T-helper 1 cell treated with Interleukin-12 subunit alpha and Interleukin-12 subunit beta and Interleukin-4 antibody, amounts not matched to agents 30 μg/mL and 1 μg/mL, for 36 hours (primary cell): ENCODE measurements at regions not wholly inside any gene's neighbourhood (a gene's known extent, or its start where the extent isn't known, plus 50 kb on each side); places are given as distances from the start of the nearest gene placed in this dataset.

Source experiments
- H3K27ac Mint-ChIP-seq: one replicate; pipeline ENCODE4 v1.8.0; 2021; ENCODE audit warnings: mild to moderate bottlenecking, mixed read lengths
- H3K27me3 Mint-ChIP-seq: one replicate; pipeline ENCODE4 v1.8.0; 2021; ENCODE audit warnings: low read depth, mixed read lengths
- H3K36me3 Mint-ChIP-seq: one replicate; pipeline ENCODE4 v1.8.0; 2021; ENCODE audit warnings: low read depth, mixed read lengths
- H3K4me1 Mint-ChIP-seq: one replicate; pipeline ENCODE4 v1.8.0; 2021; ENCODE audit warnings: low read depth, mixed read lengths
- H3K4me3 Mint-ChIP-seq: one replicate; pipeline ENCODE4 v1.8.0; 2021; ENCODE audit warnings: mild to moderate bottlenecking, moderate library complexity, mixed read lengths
- H3K9me3 Mint-ChIP-seq: one replicate; pipeline ENCODE4 v1.8.0; 2021; ENCODE audit warnings: mixed read lengths

- Mint-ChIP-seq H3K4me3 (no peak overlapping the region), H3K9me3 (no peaks in the 10 kb centered on the region), H3K27ac (no peak overlapping the region), H3K36me3 (no peaks in the 10 kb centered on the region), H3K4me1 (no peaks in the 10 kb centered on the region), H3K27me3 (no peaks in the 10 kb centered on the region)
Observed at GRCh38 chr11:110874437-110875030, 162.3 kb upstream of the ARHGAP20 start.

- Mint-ChIP-seq H3K9me3 (no peaks in the 10 kb centered on the region), H3K36me3 (no peaks in the 10 kb centered on the region), H3K4me3 (no peak overlapping the region), H3K27me3 (no peaks in the 10 kb centered on the region), H3K27ac (no peak overlapping the region), H3K4me1 (no peaks in the 10 kb centered on the region)
Observed at GRCh38 chr11:110873975-110874374, 161.7 kb upstream of the ARHGAP20 start.

GRCh38 chr11:110870816-110871522 is 158.7 kb upstream of the ARHGAP20 start:
- no peaks in the 10 kb centered on the region for H3K36me3 Mint-ChIP-seq
- H3K27ac Mint-ChIP-seq, result no peak overlapping the region
- no peaks in the 10 kb centered on the region for H3K4me1 Mint-ChIP-seq
- no peaks in the 10 kb centered on the region for H3K27me3 Mint-ChIP-seq
- H3K4me3 Mint-ChIP-seq, result no peak overlapping the region
- no peaks in the 10 kb centered on the region for H3K9me3 Mint-ChIP-seq

GRCh38 chr11:110867951-110868350 is 155.7 kb upstream of the ARHGAP20 start:
- no peaks in the 10 kb centered on the region for H3K4me1 Mint-ChIP-seq
- H3K36me3 Mint-ChIP-seq, result no peaks in the 10 kb centered on the region
- H3K27me3 Mint-ChIP-seq, result no peaks in the 10 kb centered on the region
- H3K27ac Mint-ChIP-seq, result no peak overlapping the region
- H3K4me3 Mint-ChIP-seq, result no peak overlapping the region
- no peaks in the 10 kb centered on the region for H3K9me3 Mint-ChIP-seq

- Mint-ChIP-seq H3K4me3 (no peak overlapping the region), H3K4me1 (no peaks in the 10 kb centered on the region), H3K36me3 (no peaks in the 10 kb centered on the region), H3K27me3 (no peaks in the 10 kb centered on the region), H3K9me3 (no peaks in the 10 kb centered on the region), H3K27ac (no peak overlapping the region)
Observed at GRCh38 chr11:110866081-110866480, 153.8 kb upstream of the ARHGAP20 start.

- H3K4me3 Mint-ChIP-seq, result no peak overlapping the region
- H3K27ac Mint-ChIP-seq, result no peak overlapping the region
- H3K9me3 Mint-ChIP-seq, result no peaks in the 10 kb centered on the region
- no peaks in the 10 kb centered on the region for H3K27me3 Mint-ChIP-seq
- H3K4me1 Mint-ChIP-seq, result no peaks in the 10 kb centered on the region
- no peaks in the 10 kb centered on the region for H3K36me3 Mint-ChIP-seq
Observed at GRCh38 chr11:110862407-110862806, 150.2 kb upstream of the ARHGAP20 start.

GRCh38 chr11:110860461-110860860 is 148.2 kb upstream of the ARHGAP20 start:
- no peak overlapping the region for H3K4me3 Mint-ChIP-seq
- no peaks in the 10 kb centered on the region for H3K4me1 Mint-ChIP-seq
- H3K27me3 Mint-ChIP-seq, result no peaks in the 10 kb centered on the region
- H3K27ac Mint-ChIP-seq, result no peak overlapping the region
- no peaks in the 10 kb centered on the region for H3K36me3 Mint-ChIP-seq
- H3K9me3 Mint-ChIP-seq, result no peaks in the 10 kb centered on the region

- H3K27ac Mint-ChIP-seq, result no peak overlapping the region
- no peaks in the 10 kb centered on the region for H3K27me3 Mint-ChIP-seq
- H3K36me3 Mint-ChIP-seq, result no peaks in the 10 kb centered on the region
- H3K4me3 Mint-ChIP-seq, result no peak overlapping the region
- no peaks in the 10 kb centered on the region for H3K9me3 Mint-ChIP-seq
- no peaks in the 10 kb centered on the region for H3K4me1 Mint-ChIP-seq
Observed at GRCh38 chr11:110859998-110860397, 147.8 kb upstream of the ARHGAP20 start.

- no peaks in the 10 kb centered on the region for H3K4me1 Mint-ChIP-seq
- no peaks in the 10 kb centered on the region for H3K9me3 Mint-ChIP-seq
- no peaks in the 10 kb centered on the region for H3K36me3 Mint-ChIP-seq
- H3K27me3 Mint-ChIP-seq, result no peaks in the 10 kb centered on the region
- no peak overlapping the region for H3K4me3 Mint-ChIP-seq
- H3K27ac Mint-ChIP-seq, result no peak overlapping the region
Observed at GRCh38 chr11:110859240-110859840, 147.1 kb upstream of the ARHGAP20 start.

- no peaks in the 10 kb centered on the region for H3K36me3 Mint-ChIP-seq
- no peaks in the 10 kb centered on the region for H3K27me3 Mint-ChIP-seq
- no peak overlapping the region for H3K4me3 Mint-ChIP-seq
- no peaks in the 10 kb centered on the region for H3K4me1 Mint-ChIP-seq
- no peaks in the 10 kb centered on the region for H3K9me3 Mint-ChIP-seq
- no peak overlapping the region for H3K27ac Mint-ChIP-seq
Observed at GRCh38 chr11:110858547-110858921, 146.3 kb upstream of the ARHGAP20 start.

- no peaks in the 10 kb centered on the region for H3K9me3 Mint-ChIP-seq
- no peaks in the 10 kb centered on the region for H3K27me3 Mint-ChIP-seq
- no peak overlapping the region for H3K27ac Mint-ChIP-seq
- H3K36me3 Mint-ChIP-seq, result no peaks in the 10 kb centered on the region
- no peak overlapping the region for H3K4me3 Mint-ChIP-seq
- H3K4me1 Mint-ChIP-seq, result no peaks in the 10 kb centered on the region
Observed at GRCh38 chr11:110857892-110858546, 145.8 kb upstream of the ARHGAP20 start.

GRCh38 chr11:110856996-110857812 is 145.0 kb upstream of the ARHGAP20 start:
- no peaks in the 10 kb centered on the region for H3K36me3 Mint-ChIP-seq
- no peaks in the 10 kb centered on the region for H3K9me3 Mint-ChIP-seq
- H3K27me3 Mint-ChIP-seq, result no peaks in the 10 kb centered on the region
- H3K4me1 Mint-ChIP-seq, result no peaks in the 10 kb centered on the region
- H3K4me3 Mint-ChIP-seq, result no peak overlapping the region
- no peak overlapping the region for H3K27ac Mint-ChIP-seq

GRCh38 chr11:110856340-110856739 is 144.1 kb upstream of the ARHGAP20 start:
- Mint-ChIP-seq H3K9me3 (no peaks in the 10 kb centered on the region), H3K36me3 (no peaks in the 10 kb centered on the region)

GRCh38 chr11:110855191-110855590 is 143.0 kb upstream of the ARHGAP20 start:
- no peak overlapping the region for H3K27ac Mint-ChIP-seq

More at GRCh38 chr11:110856340-110856739, 144.1 kb upstream of the ARHGAP20 start:
- H3K4me1 Mint-ChIP-seq, result no peaks in the 10 kb centered on the region
- no peaks in the 10 kb centered on the region for H3K27me3 Mint-ChIP-seq
- H3K27ac Mint-ChIP-seq, result no peak overlapping the region
- H3K4me3 Mint-ChIP-seq, result no peak overlapping the region

More at GRCh38 chr11:110855191-110855590, 143.0 kb upstream of the ARHGAP20 start:
- H3K9me3 Mint-ChIP-seq, result no peaks in the 10 kb centered on the region
- H3K4me1 Mint-ChIP-seq, result no peaks in the 10 kb centered on the region
- no peak overlapping the region for H3K4me3 Mint-ChIP-seq
- H3K36me3 Mint-ChIP-seq, result no peaks in the 10 kb centered on the region
- peaks cover 5% of the 10 kb centered on the region for H3K27me3 Mint-ChIP-seq
